ENCODE measurements at regions not wholly inside any gene's neighbourhood (a gene's known extent, or its start where the extent isn't known, plus 50 kb on each side); places are given as distances from the start of the nearest gene placed in this dataset.

GRCh38 chr12:111148005-111148404 lies 220.9 kb downstream of the PHETA1 start:
- no peak overlapping the region for H3K4me3 ChIP-seq (replicated peaks; ENCODE audit: low read depth, low read length)
- DNase-seq (ENCODE audit: extremely low read depth, low read depth) = no peak
- TF ChIP-seq, protein P1, sequence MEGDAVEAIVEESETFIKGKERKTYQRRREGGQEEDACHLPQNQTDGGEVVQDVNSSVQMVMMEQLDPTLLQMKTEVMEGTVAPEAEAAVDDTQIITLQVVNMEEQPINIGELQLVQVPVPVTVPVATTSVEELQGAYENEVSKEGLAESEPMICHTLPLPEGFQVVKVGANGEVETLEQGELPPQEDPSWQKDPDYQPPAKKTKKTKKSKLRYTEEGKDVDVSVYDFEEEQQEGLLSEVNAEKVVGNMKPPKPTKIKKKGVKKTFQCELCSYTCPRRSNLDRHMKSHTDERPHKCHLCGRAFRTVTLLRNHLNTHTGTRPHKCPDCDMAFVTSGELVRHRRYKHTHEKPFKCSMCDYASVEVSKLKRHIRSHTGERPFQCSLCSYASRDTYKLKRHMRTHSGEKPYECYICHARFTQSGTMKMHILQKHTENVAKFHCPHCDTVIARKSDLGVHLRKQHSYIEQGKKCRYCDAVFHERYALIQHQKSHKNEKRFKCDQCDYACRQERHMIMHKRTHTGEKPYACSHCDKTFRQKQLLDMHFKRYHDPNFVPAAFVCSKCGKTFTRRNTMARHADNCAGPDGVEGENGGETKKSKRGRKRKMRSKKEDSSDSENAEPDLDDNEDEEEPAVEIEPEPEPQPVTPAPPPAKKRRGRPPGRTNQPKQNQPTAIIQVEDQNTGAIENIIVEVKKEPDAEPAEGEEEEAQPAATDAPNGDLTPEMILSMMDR (IDR thresholded peaks at IDR 0.05; ENCODE audit: low read depth, low read length, missing control alignments) = no peak

DNA sequence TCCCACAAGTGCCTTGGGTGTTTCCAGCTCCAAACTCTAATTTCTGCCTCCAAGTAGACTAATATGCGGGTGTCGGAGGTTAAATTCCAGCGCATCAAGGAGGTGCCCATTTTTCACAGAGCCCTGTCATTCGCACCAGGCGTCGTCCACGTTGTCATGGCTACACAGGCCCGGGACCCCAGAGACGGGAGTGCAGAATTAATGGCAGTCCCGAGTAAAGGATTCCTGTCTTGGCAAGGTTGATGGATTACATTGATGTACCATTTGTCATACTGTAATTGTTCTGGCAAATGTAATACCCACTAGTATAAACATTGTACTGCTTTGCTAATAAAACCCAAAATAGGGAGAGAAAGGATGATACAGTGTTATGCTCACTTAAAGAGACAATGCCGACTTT lies 222.9 kb upstream of the MYL2 start:
- TF ChIP-seq, protein P1 (IDR thresholded peaks at IDR 0.05; ENCODE audit: low read depth, low read length, missing control alignments) = no peak
- no peak overlapping the region for H3K4me3 ChIP-seq (replicated peaks; ENCODE audit: low read depth, low read length)
- no peak for DNase-seq (ENCODE audit: extremely low read depth, low read depth)

GRCh38 chr12:111141205-111141604 lies 220.8 kb upstream of the MYL2 start:
- DNase-seq (ENCODE audit: extremely low read depth, low read depth) = no peak
- TF ChIP-seq, protein P1 (IDR thresholded peaks at IDR 0.05; ENCODE audit: low read depth, low read length, missing control alignments) = no peak
- H3K4me3 ChIP-seq (replicated peaks; ENCODE audit: low read depth, low read length) = no peak overlapping the region

GRCh38 chr12:111138016-111138415 lies 217.6 kb upstream of the MYL2 start:
- DNase-seq (ENCODE audit: extremely low read depth, low read depth) = no peak
- TF ChIP-seq, protein P1 (IDR thresholded peaks at IDR 0.05; ENCODE audit: low read depth, low read length, missing control alignments) = no peak

GRCh38 chr12:111135293-111135832 lies 215.0 kb upstream of the MYL2 start:
- H3K4me3 ChIP-seq (replicated peaks; ENCODE audit: low read depth, low read length) = no peak overlapping the region
- TF ChIP-seq, protein P1 (IDR thresholded peaks at IDR 0.05; ENCODE audit: low read depth, low read length, missing control alignments) = no peak
- DNase-seq (ENCODE audit: extremely low read depth, low read depth) = no peak

More at GRCh38 chr12:111138016-111138415, 217.6 kb upstream of the MYL2 start:
- H3K4me3 ChIP-seq (replicated peaks; ENCODE audit: low read depth, low read length) = no peak overlapping the region

DNA sequence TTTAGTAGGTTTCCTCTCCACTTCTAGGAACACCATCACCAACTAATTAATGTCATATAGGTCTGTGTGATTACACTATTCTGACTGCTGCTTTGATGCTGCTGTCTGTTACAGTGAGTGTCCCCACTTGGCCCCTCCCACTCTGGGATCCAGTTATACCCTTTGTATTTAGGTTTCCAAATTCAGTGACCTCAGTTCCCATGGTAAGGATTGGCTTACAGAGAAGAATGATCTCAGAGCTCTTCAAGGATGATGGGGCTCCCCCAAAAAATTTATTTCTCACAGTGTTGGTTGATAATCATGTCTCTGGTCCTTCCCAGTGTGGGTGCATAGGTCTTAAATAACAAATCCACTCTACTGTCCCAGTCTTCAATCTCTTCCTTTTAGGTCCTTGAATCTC lies 210.0 kb upstream of the MYL2 start:
- no peak for DNase-seq (ENCODE audit: extremely low read depth, low read depth)
- H3K4me3 ChIP-seq (replicated peaks; ENCODE audit: low read depth, low read length) = no peak overlapping the region
- TF ChIP-seq, protein P1 (IDR thresholded peaks at IDR 0.05; ENCODE audit: low read depth, low read length, missing control alignments) = no peak
